SK-N-SH (cell line): ENCODE measurements at regions not wholly inside any gene's neighbourhood (a gene's known extent, or its start where the extent isn't known, plus 50 kb on each side); places are given as distances from the start of the nearest gene placed in this dataset.

Experiments
- CTCF ChIA-PET: fragments of 300-600, 350-600 bp; formaldehyde crosslinking; extraction: SDS; loops from one replicate; lab custom pipeline; 2021; lab: Yijun Ruan, JAX
- POLR2A ChIA-PET: fragments of 350-600 bp; sonication (Branson Sonifier 250); formaldehyde crosslinking; extraction: SDS; loops from one replicate; lab custom pipeline; 2020; ENCODE audit warnings: antibody characterized with exemption, inconsistent platforms; lab: Yijun Ruan, JAX
- DNase-seq: peaks from one replicate; pipeline ENCODE4 v3.0.0; 2012
- H2AFZ ChIP-seq: fragments of 200-600 bp; sonication (generic); 2 replicates; pipeline ENCODE4 v1.8.1; 2016; ENCODE audit warnings: antibody characterized with exemption, mild to moderate bottlenecking, low read depth
- H3F3A ChIP-seq: fragments of 200-600 bp; sonication (generic); replicated peaks from 2 replicates; pipeline ENCODE3; 2016; ENCODE audit warnings: antibody characterized with exemption, mild to moderate bottlenecking; ENCODE audit not compliant: insufficient read depth
- H3K27ac ChIP-seq, 2 experiments: fragments of 200-500 bp in 1 of 2; fragments of 200-600 bp in 1 of 2; sonication (Bioruptor generic) in 1 of 2; sonication (generic), shearing (Covaris generic) in 1 of 2; 2 replicates each; pipeline versions ENCODE4 v1.5.1 to v1.6.1; 2014 to 2016; ENCODE audit warnings: low read depth in 2 of 2, inconsistent platforms in 1 of 2, low read length in 1 of 2, mild to moderate bottlenecking in 1 of 2, mixed read lengths in 1 of 2
- H3K27me3 ChIP-seq: fragments of 200-600 bp; sonication (generic), shearing (Covaris generic); 2 replicates; pipeline ENCODE4 v1.6.1; 2016; ENCODE audit warnings: mixed run types; ENCODE audit not compliant: insufficient read depth
- H3K36me3 ChIP-seq, 2 experiments: fragments of 200-500 bp in 1 of 2; fragments of 200-600 bp in 1 of 2; sonication (Bioruptor generic) in 1 of 2; sonication (generic) in 1 of 2; replicated peaks in 1 of 2; 2 replicates each; pipeline versions ENCODE3 to v1.5.1; 2014 to 2016; ENCODE audit warnings: low read length in 1 of 2, mild to moderate bottlenecking in 1 of 2; ENCODE audit not compliant: insufficient read depth in 2 of 2, control insufficient read depth in 1 of 2
- H3K4me1 ChIP-seq, 2 experiments: fragments of 200-500 bp in 1 of 2; fragments of 200-600 bp in 1 of 2; sonication (Bioruptor generic) in 1 of 2; sonication (generic), shearing (Covaris generic) in 1 of 2; 2 replicates each; pipeline versions ENCODE4 v1.5.1 to v1.6.1; 2014 to 2016; ENCODE audit warnings: low read depth in 1 of 2, low read length in 1 of 2, mixed run types in 1 of 2; ENCODE audit not compliant: insufficient read depth in 2 of 2, control insufficient read depth in 1 of 2
- H3K4me2 ChIP-seq: fragments of 200-600 bp; sonication (generic), shearing (Covaris generic); 2 replicates; pipeline ENCODE4 v1.6.1; 2017; ENCODE audit warnings: mixed run types
- H3K4me3 ChIP-seq, 2 experiments: fragments of 200-500 bp in 1 of 2; fragments of 200-600 bp in 1 of 2; sonication (Bioruptor generic) in 1 of 2; sonication (generic), shearing (Covaris generic) in 1 of 2; 2 replicates each; pipeline versions ENCODE4 v1.5.1 to v1.8.1; 2014 to 2016; ENCODE audit warnings: low read depth in 2 of 2, inconsistent platforms in 1 of 2, low read length in 1 of 2, mild to moderate bottlenecking in 1 of 2, mixed read lengths in 1 of 2, moderate library complexity in 1 of 2
- H3K79me2 ChIP-seq: fragments of 200-600 bp; sonication (generic); 2 replicates; pipeline ENCODE4 v1.8.1; 2017; ENCODE audit warnings: mild to moderate bottlenecking; ENCODE audit not compliant: insufficient read depth
- H3K9ac ChIP-seq: fragments of 200-600 bp; sonication (generic); 2 replicates; pipeline ENCODE4 v1.6.1; 2017; ENCODE audit warnings: mixed run types
- H3K9me2 ChIP-seq: fragments of 200-600 bp; sonication (generic); 2 replicates; pipeline ENCODE4 v1.6.1; 2017; ENCODE audit warnings: mixed run types
- H3K9me3 ChIP-seq: fragments of 200-600 bp; sonication (generic); 2 replicates; pipeline ENCODE4 v1.6.1; 2017; ENCODE audit warnings: mixed run types, mild to moderate bottlenecking, moderate library complexity
- H4K20me1 ChIP-seq: fragments of 200-600 bp; sonication (generic); 2 replicates; pipeline ENCODE4 v1.6.1; 2017; ENCODE audit warnings: mild to moderate bottlenecking, mixed run types; ENCODE audit not compliant: insufficient read depth
- CHD2 ChIP-seq: fragments of 150-350 bp; IDR thresholded peaks from 2 replicates; pipeline ENCODE4 v1.6.1; 2018; ENCODE audit warnings: low read length; ENCODE audit not compliant: partially characterized antibody
- ELF1 ChIP-seq: IDR thresholded peaks from 2 replicates; pipeline ENCODE4 v1.4.0; 2012
- EZH2phosphoT487 ChIP-seq: fragments of 200-600 bp; sonication (generic); IDR thresholded peaks from 2 replicates; pipeline ENCODE4 v1.6.1; 2017; ENCODE audit warnings: low read depth, mixed run types, mild to moderate bottlenecking, antibody characterized with exemption, moderate library complexity, borderline replicate concordance
- FOXM1 ChIP-seq: IDR thresholded peaks from 2 replicates; pipeline ENCODE4 v1.4.0; 2012; ENCODE audit warnings: low read depth, mild to moderate bottlenecking
- GABPA ChIP-seq: IDR thresholded peaks from 2 replicates; pipeline ENCODE4 v1.4.0; 2012; ENCODE audit warnings: low read depth, mild to moderate bottlenecking
- GATA2 ChIP-seq: sonication (generic); formaldehyde crosslinking; IDR thresholded peaks from 2 replicates; pipeline ENCODE4 v1.5.0; 2020; ENCODE audit warnings: mild to moderate bottlenecking, missing genetic modification reagents
- NRF1 ChIP-seq: IDR thresholded peaks from 2 replicates; pipeline ENCODE4 v1.6.1; 2012; ENCODE audit warnings: low read depth, mild to moderate bottlenecking, low read length
- PBX3 ChIP-seq: IDR thresholded peaks from 2 replicates; pipeline ENCODE4; 2012
- RCOR1 ChIP-seq: fragments of 150-350 bp; IDR thresholded peaks from 2 replicates; pipeline ENCODE4 v1.6.1; 2017; ENCODE audit warnings: antibody characterized with exemption, low read length
- TAF1 ChIP-seq: IDR thresholded peaks from 2 replicates; pipeline ENCODE4 v1.6.1; 2012; ENCODE audit warnings: low read depth, mild to moderate bottlenecking, low read length, moderate library complexity, borderline replicate concordance
- TEAD4 ChIP-seq: IDR thresholded peaks from 2 replicates; pipeline ENCODE4 v1.4.0; 2012; ENCODE audit warnings: mild to moderate bottlenecking, borderline replicate concordance; ENCODE audit not compliant: insufficient read depth
- USF1 ChIP-seq: IDR thresholded peaks from 2 replicates; pipeline ENCODE4 v1.4.0; 2012; ENCODE audit warnings: low read depth, borderline replicate concordance
- YY1 ChIP-seq: IDR thresholded peaks from 2 replicates; pipeline ENCODE4 v1.4.0; 2012; ENCODE audit warnings: low read depth, mild to moderate bottlenecking
- WGBS: methylation state at CpG from one replicate; pipeline ENCODE4 v1.1.6; 2017; ENCODE audit warnings: low lambda C conversion rate; 5-methylcytosine and 5-hydroxymethylcytosine counted together

DNA sequence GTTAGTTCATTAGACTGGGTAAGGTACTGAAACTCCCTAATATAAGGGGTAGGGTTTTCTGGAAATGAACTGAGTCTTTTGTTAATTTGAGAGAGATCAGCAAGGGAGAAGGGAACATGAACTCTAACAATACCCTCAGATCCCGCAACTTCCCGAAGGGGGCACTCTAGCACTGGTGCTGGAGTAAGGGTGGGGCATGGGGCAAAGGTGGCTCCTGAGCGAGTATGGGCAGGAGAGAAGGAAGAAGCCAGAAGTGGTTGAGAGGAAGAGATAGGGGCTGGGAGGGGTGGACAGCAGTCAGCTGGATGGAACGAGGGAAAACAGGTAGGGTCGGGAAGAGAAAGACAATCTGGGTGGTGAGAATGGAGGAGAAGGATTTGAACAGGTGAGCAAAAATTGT is 183.2 kb upstream of the MAGEE2 start:
- no peak overlapping the region for H3K9ac ChIP-seq
- H2AFZ ChIP-seq: no peak overlapping the region
- H3K4me1 ChIP-seq: no peaks in the 10 kb centered on the region
- DNase-seq: no peak
- H3K36me3 ChIP-seq: no peaks in the 10 kb centered on the region
- POLR2A ChIA-PET: no interaction called here
- H3K4me3 ChIP-seq: no peak overlapping the region
- H3F3A ChIP-seq: no peaks in the 10 kb centered on the region
- no peaks in the 10 kb centered on the region for H3K27me3 ChIP-seq
- 14% methylated on average over 5 of the region's 5 CpGs for WGBS
- H4K20me1 ChIP-seq: no peaks in the 10 kb centered on the region
- TF ChIP-seq RCOR1 (no peak), FOXM1 (no peak), ELF1 (no peak), YY1 (no peak), CHD2 (no peak), GABPA (no peak), PBX3 (no peak), TAF1 (no peak)
- H3K79me2 ChIP-seq: no peaks in the 10 kb centered on the region
- no peaks in the 10 kb centered on the region for H3K9me3 ChIP-seq
- no peak overlapping the region for H3K4me2 ChIP-seq
- H3K9me2 ChIP-seq: no peaks in the 10 kb centered on the region
- CTCF ChIA-PET: no interaction called here
- H3K27ac ChIP-seq: no peak overlapping the region

GRCh38 chrX:75986976-75987375 is 185.9 kb upstream of the PBDC1 start:
- Histone ChIP-seq H3K36me3 (no peaks in the 10 kb centered on the region), H2AFZ (no peak overlapping the region), H3K79me2 (no peaks in the 10 kb centered on the region), H3K27ac (no peak overlapping the region), H4K20me1 (no peaks in the 10 kb centered on the region), H3K4me2 (no peak overlapping the region), H3K9me2 (no peaks in the 10 kb centered on the region), H3K4me1 (no peaks in the 10 kb centered on the region), H3K4me3 (no peak overlapping the region), H3K9me3 (no peaks in the 10 kb centered on the region), H3K9ac (no peak overlapping the region), H3K27me3 (no peaks in the 10 kb centered on the region), H3F3A (no peaks in the 10 kb centered on the region)
- POLR2A ChIA-PET: no interaction called here
- DNase-seq: no peak
- 0% methylated on average over 2 of the region's 2 CpGs for WGBS
- CTCF ChIA-PET: no interaction called here
- TF ChIP-seq NRF1: no peak
- TF ChIP-seq EZH2phosphoT487: no peak
- no peak for TF ChIP-seq USF1
- TF ChIP-seq TEAD4: no peak
- no peak for TF ChIP-seq GATA2 (CRISPR knock-in tag)
